Fibroblast of lung (primary cell): ENCODE measurements at regions not wholly inside any gene's neighbourhood (a gene's known extent, or its start where the extent isn't known, plus 50 kb on each side); places are given as distances from the start of the nearest gene placed in this dataset.

Experiments
- DNase-seq, 2 donors: peaks; one replicate each; pipeline versions ENCODE4 v3.0.0 to v3.0.0-alpha.2; 2010; ENCODE audit warnings: low read depth in 2 of 2
- H2AFZ ChIP-seq: 2 replicates; pipeline ENCODE4 v1.5.1; 2012; ENCODE audit warnings: low read length, control low read depth, inconsistent platforms
- H3K27ac ChIP-seq: 2 replicates; pipeline ENCODE4 v1.5.1; 2011; ENCODE audit warnings: low read length, control low read depth; ENCODE audit not compliant: insufficient read depth
- H3K27me3 ChIP-seq: 2 replicates; pipeline ENCODE4 v1.5.1; 2011; ENCODE audit warnings: mild to moderate bottlenecking, low read length; ENCODE audit not compliant: control insufficient read depth, insufficient read depth
- H3K36me3 ChIP-seq: 2 replicates; pipeline ENCODE4 v1.5.1; 2011; ENCODE audit warnings: low read length; ENCODE audit not compliant: control insufficient read depth, insufficient read depth
- H3K4me1 ChIP-seq: 2 replicates; pipeline ENCODE4 v1.5.1; 2011; ENCODE audit warnings: low read length; ENCODE audit not compliant: control insufficient read depth, insufficient read depth; ENCODE audit errors: extremely low read depth
- H3K4me2 ChIP-seq: 2 replicates; pipeline ENCODE4 v1.5.1; 2011; ENCODE audit warnings: low read length, control low read depth; ENCODE audit not compliant: insufficient read depth; ENCODE audit errors: extremely low read depth
- H3K4me3 ChIP-seq, 4 experiments: fragments of 200-600 bp in 1 of 4; sonication (generic) in 1 of 4; replicated peaks in 1 of 4; 2 replicates each; pipeline ENCODE4 v1.5.1; 2011 to 2016; ENCODE audit warnings: low read length in 4 of 4, low read depth in 3 of 4, mild to moderate bottlenecking in 3 of 4, control low read depth in 2 of 4, inconsistent platforms in 1 of 4, mixed read lengths in 1 of 4; ENCODE audit not compliant: insufficient read depth in 1 of 4; ENCODE audit errors: control extremely low read depth in 1 of 4
- H3K79me2 ChIP-seq: 2 replicates; pipeline ENCODE4 v1.5.1; 2012; ENCODE audit warnings: mild to moderate bottlenecking, low read length, inconsistent platforms; ENCODE audit not compliant: control insufficient read depth, insufficient read depth
- H3K9ac ChIP-seq: 2 replicates; pipeline ENCODE4 v1.5.1; 2011; ENCODE audit warnings: mild to moderate bottlenecking, low read length, control low read depth; ENCODE audit not compliant: insufficient read depth
- H3K9me3 ChIP-seq: 2 replicates; pipeline ENCODE4 v1.5.1; 2012; ENCODE audit warnings: low read depth, low read length; ENCODE audit not compliant: control insufficient read depth, insufficient read depth
- H4K20me1 ChIP-seq: 2 replicates; pipeline ENCODE4 v1.5.1; 2011; ENCODE audit warnings: low read length; ENCODE audit not compliant: control insufficient read depth, insufficient read depth; ENCODE audit errors: extremely low read depth
- CTCF ChIP-seq, 2 donors: IDR thresholded peaks in 1 of 2; conservative IDR thresholded peaks in 1 of 2; 1 replicate in 1 of 2; 2 replicates in 1 of 2; pipeline ENCODE4 v1.5.1; 2011 to 2012; ENCODE audit warnings: low read length in 2 of 2, control low read depth in 1 of 2, inconsistent platforms in 1 of 2, low read depth in 1 of 2, mild to moderate bottlenecking in 1 of 2
- EZH2 ChIP-seq: IDR thresholded peaks from 2 replicates; pipeline ENCODE4 v1.5.1; 2012; ENCODE audit warnings: low read length, control low read depth, mild to moderate bottlenecking; ENCODE audit errors: missing control alignments

GRCh38 chr7:15081891-15082290, 179.3 kb upstream of the DGKB start:
- Histone ChIP-seq H3K9me3 (no peaks in the 10 kb centered on the region), H3K27me3 (no peaks in the 10 kb centered on the region), H3K79me2 (no peaks in the 10 kb centered on the region), H3K9ac (no peak overlapping the region), H3K4me2 (no peak overlapping the region), H4K20me1 (no peaks in the 10 kb centered on the region), H3K4me3 (no peak overlapping the region), H3K36me3 (no peaks in the 10 kb centered on the region), H3K27ac (no peak overlapping the region), H3K4me1 (no peaks in the 10 kb centered on the region), H2AFZ (no peak overlapping the region)
- no peak for DNase-seq
- no peak for TF ChIP-seq CTCF (conservative IDR thresholded peaks at IDR 0.05 in 1 of 2, IDR thresholded peaks at IDR 0.05 in 1 of 2; ENCODE audit: low read depth in 1 of 2, low read length in 2 of 2)
- TF ChIP-seq EZH2 = no peak

DNA sequence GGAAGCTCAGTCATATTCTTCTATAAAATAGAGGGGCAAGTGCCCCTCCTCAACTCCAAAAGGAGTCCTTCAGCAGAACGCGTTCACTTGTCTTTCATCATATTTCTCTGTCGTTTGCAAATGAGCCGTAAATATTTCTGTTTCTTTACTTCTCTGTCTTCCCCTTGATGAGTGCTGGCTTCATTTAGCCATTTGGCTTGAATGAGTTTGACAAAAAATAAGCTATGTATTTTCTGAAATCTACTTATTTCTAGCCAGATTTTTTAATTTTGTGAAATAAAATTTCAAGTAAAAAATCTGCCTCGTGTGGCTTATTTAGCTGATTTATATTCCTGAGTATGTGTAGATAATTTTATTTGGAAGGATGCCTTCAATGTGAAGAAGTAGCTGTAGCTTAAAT, 170.8 kb upstream of the DGKB start:
- H3K4me3 ChIP-seq = no peak overlapping the region
- H4K20me1 ChIP-seq = no peaks in the 10 kb centered on the region
- no peaks in the 10 kb centered on the region for H3K9me3 ChIP-seq
- H3K27ac ChIP-seq = no peak overlapping the region
- H3K4me2 ChIP-seq = no peak overlapping the region
- no peak overlapping the region for H3K9ac ChIP-seq
- H3K27me3 ChIP-seq = no peaks in the 10 kb centered on the region
- H3K36me3 ChIP-seq = no peaks in the 10 kb centered on the region
- H2AFZ ChIP-seq = no peak overlapping the region
- no peak for DNase-seq
- TF ChIP-seq EZH2 = no peak
- TF ChIP-seq CTCF (conservative IDR thresholded peaks at IDR 0.05 in 1 of 2, IDR thresholded peaks at IDR 0.05 in 1 of 2; ENCODE audit: low read depth in 1 of 2, low read length in 2 of 2) = no peak
- H3K4me1 ChIP-seq = no peaks in the 10 kb centered on the region
- no peaks in the 10 kb centered on the region for H3K79me2 ChIP-seq

GRCh38 chr7:15068324-15068723, 165.8 kb upstream of the DGKB start:
- Histone ChIP-seq H3K79me2 (no peaks in the 10 kb centered on the region), H3K4me3 (no peak overlapping the region), H3K27me3 (no peaks in the 10 kb centered on the region), H3K27ac (no peak overlapping the region), H4K20me1 (no peaks in the 10 kb centered on the region), H3K9ac (no peak overlapping the region), H2AFZ (no peak overlapping the region), H3K4me1 (no peaks in the 10 kb centered on the region), H3K4me2 (no peak overlapping the region), H3K36me3 (no peaks in the 10 kb centered on the region), H3K9me3 (no peaks in the 10 kb centered on the region)
- peak in 1 of 2 donors; percentile 3 for DNase-seq
- TF ChIP-seq CTCF (conservative IDR thresholded peaks at IDR 0.05 in 1 of 2, IDR thresholded peaks at IDR 0.05 in 1 of 2; ENCODE audit: low read depth in 1 of 2, low read length in 2 of 2) (no peak), EZH2 (no peak)
